H1 (cell line): ENCODE measurements at regions not wholly inside any gene's neighbourhood (a gene's known extent, or its start where the extent isn't known, plus 50 kb on each side); places are given as distances from the start of the nearest gene placed in this dataset.

Experiments used
- CTCF ChIA-PET: fragments of 300-600 bp; sonication (Branson Sonifier 250); formaldehyde crosslinking; loops from one replicate; lab custom pipeline; 2021; ENCODE audit not compliant: partially characterized antibody; lab: Charles Lee
- POLR2A ChIA-PET: fragments of 300-600 bp; sonication (Branson Sonifier 250); formaldehyde crosslinking; loops from one replicate; lab custom pipeline; 2021; ENCODE audit warnings: inconsistent platforms; ENCODE audit not compliant: partially characterized antibody; lab: Charles Lee
- DNase-seq, 2 experiments: peaks; one replicate each; pipeline versions ENCODE4 v3.0.0 to v3.0.0-alpha.2; 2010 to 2022; ENCODE audit warnings: low spot score in 2 of 2, low read depth in 1 of 2, mixed read lengths in 1 of 2
- FAIRE-seq: peaks from 2 replicates; lab custom pipeline; 2011; peaks lifted over from hg19 to GRCh38; lab: Jason Lieb, UNC
- H2AFZ ChIP-seq: 2 replicates; pipeline ENCODE4 v1.8.1; 2012; ENCODE audit warnings: low read length, inconsistent platforms
- H2AK5ac ChIP-seq: 2 replicates; pipeline ENCODE4 v1.6.1; 2013; ENCODE audit warnings: low read depth, low read length
- H2BK120ac ChIP-seq: replicated peaks from 2 replicates; pipeline ENCODE3; 2013; ENCODE audit warnings: low read depth, low read length, inconsistent platforms
- H2BK12ac ChIP-seq: 2 replicates; pipeline ENCODE4 v1.6.1; 2013; ENCODE audit warnings: low read depth, low read length
- H2BK15ac ChIP-seq: 2 replicates; pipeline ENCODE4 v1.6.1; 2013; ENCODE audit warnings: low read length
- H2BK20ac ChIP-seq: 2 replicates; pipeline ENCODE4 v1.6.1; 2013; ENCODE audit warnings: low read length
- H2BK5ac ChIP-seq: 2 replicates; pipeline ENCODE4 v1.6.1; 2013; ENCODE audit warnings: low read depth, low read length
- H3K14ac ChIP-seq: 2 replicates; pipeline ENCODE4 v1.6.1; 2013; ENCODE audit warnings: inconsistent platforms; ENCODE audit not compliant: insufficient read length
- H3K18ac ChIP-seq: 2 replicates; pipeline ENCODE4 v1.6.1; 2013; ENCODE audit warnings: low read length; ENCODE audit errors: extremely low read depth
- H3K23ac ChIP-seq: 2 replicates; pipeline ENCODE4 v1.6.1; 2013; ENCODE audit warnings: inconsistent platforms; ENCODE audit not compliant: insufficient read length
- H3K23me2 ChIP-seq: 2 replicates; pipeline ENCODE4 v1.6.1; 2013; ENCODE audit warnings: low read depth, low read length
- H3K27ac ChIP-seq: 2 replicates; pipeline ENCODE4 v1.6.1; 2011; ENCODE audit warnings: low read depth, low read length, inconsistent platforms
- H3K27me3 ChIP-seq, 4 experiments: replicated peaks in 1 of 4; 1 replicate in 1 of 4; 2 replicates in 3 of 4; pipeline versions ENCODE4 v1.6.1 to v1.8.1; 2011 to 2013; ENCODE audit warnings: low read length in 3 of 4, mild to moderate bottlenecking in 3 of 4, inconsistent platforms in 2 of 4, mixed read lengths in 2 of 4, moderate library complexity in 1 of 4; ENCODE audit not compliant: control insufficient read depth in 3 of 4, insufficient read depth in 3 of 4; ENCODE audit errors: extremely low read depth in 1 of 4
- H3K36me3 ChIP-seq, 4 experiments: 2 replicates each; pipeline versions ENCODE4 v1.6.1 to v1.8.1; 2011 to 2013; ENCODE audit warnings: mild to moderate bottlenecking in 4 of 4, low read length in 3 of 4, moderate library complexity in 2 of 4, control low read depth in 1 of 4, inconsistent platforms in 1 of 4; ENCODE audit not compliant: insufficient read depth in 4 of 4, control insufficient read depth in 2 of 4
- H3K4ac ChIP-seq: replicated peaks from 2 replicates; pipeline ENCODE3; 2013; ENCODE audit warnings: low read length, low read depth, mixed read lengths, inconsistent platforms; ENCODE audit not compliant: insufficient read length
- H3K4me1 ChIP-seq, 4 experiments: replicated peaks in 1 of 4; 1 replicate in 1 of 4; 2 replicates in 3 of 4; pipeline versions ENCODE4 v1.6.1 to v1.8.1; 2011 to 2013; ENCODE audit warnings: low read length in 3 of 4, inconsistent platforms in 2 of 4, mixed read lengths in 1 of 4; ENCODE audit not compliant: insufficient read depth in 4 of 4, control insufficient read depth in 3 of 4
- H3K4me2 ChIP-seq, 2 experiments: 2 replicates each; pipeline versions ENCODE4 v1.6.1 to v1.8.1; 2011 to 2013; ENCODE audit warnings: low read depth in 2 of 2, low read length in 2 of 2, control low read depth in 1 of 2, inconsistent platforms in 1 of 2, mild to moderate bottlenecking in 1 of 2; ENCODE audit not compliant: insufficient read depth in 1 of 2
- H3K4me3 ChIP-seq, 4 experiments: fragments of 200-600, 300-600 bp in 1 of 4; sonication (generic), shearing (Covaris generic), sonication (Bioruptor Twin) in 1 of 4; 2 replicates each; pipeline versions ENCODE4 v1.5.1 to v1.8.1; 2011 to 2016; ENCODE audit warnings: low read length in 4 of 4, low read depth in 3 of 4, control low read depth in 2 of 4, inconsistent platforms in 2 of 4, mild to moderate bottlenecking in 2 of 4, mixed read lengths in 1 of 4, moderate library complexity in 1 of 4; ENCODE audit not compliant: insufficient read depth in 2 of 4; ENCODE audit errors: extremely low read depth in 1 of 4
- H3K56ac ChIP-seq: replicated peaks from 2 replicates; pipeline ENCODE3; 2013; ENCODE audit warnings: low read depth, mild to moderate bottlenecking, mixed read lengths, low read length, inconsistent platforms; ENCODE audit not compliant: insufficient read length
- H3K79me1 ChIP-seq: 2 replicates; pipeline ENCODE4 v1.6.1; 2013; ENCODE audit warnings: low read depth, low read length, control low read depth
- H3K79me2 ChIP-seq, 2 experiments: 2 replicates each; pipeline versions ENCODE4 v1.6.1 to v1.8.1; 2012 to 2013; ENCODE audit warnings: low read length in 2 of 2, mild to moderate bottlenecking in 2 of 2, inconsistent platforms in 1 of 2; ENCODE audit not compliant: insufficient read depth in 2 of 2, control insufficient read depth in 1 of 2
- H3K9ac ChIP-seq, 4 experiments: replicated peaks in 1 of 4; 1 replicate in 1 of 4; 2 replicates in 3 of 4; pipeline versions ENCODE4 v1.6.1 to v1.8.1; 2011 to 2013; ENCODE audit warnings: low read depth in 3 of 4, low read length in 3 of 4, control low read depth in 2 of 4, mild to moderate bottlenecking in 2 of 4, moderate library complexity in 2 of 4, inconsistent platforms in 1 of 4; ENCODE audit errors: extremely low read depth in 1 of 4
- H3K9me3 ChIP-seq, 2 experiments: 2 replicates each; pipeline versions ENCODE4 v1.6.1 to v1.8.1; 2012 to 2013; ENCODE audit warnings: mild to moderate bottlenecking in 2 of 2, moderate library complexity in 2 of 2, control low read depth in 1 of 2, inconsistent platforms in 1 of 2, low read depth in 1 of 2, low read length in 1 of 2, mixed read lengths in 1 of 2; ENCODE audit not compliant: insufficient read depth in 2 of 2
- H4K20me1 ChIP-seq, 2 experiments: replicated peaks in 1 of 2; 2 replicates each; pipeline versions ENCODE3 to v1.8.1; 2011 to 2013; ENCODE audit warnings: inconsistent platforms in 2 of 2, low read length in 2 of 2, mild to moderate bottlenecking in 1 of 2; ENCODE audit not compliant: insufficient read depth in 2 of 2, control insufficient read depth in 1 of 2
- H4K5ac ChIP-seq: 2 replicates; pipeline ENCODE4 v1.6.1; 2013; ENCODE audit warnings: low read length, low read depth, mixed read lengths, inconsistent platforms; ENCODE audit not compliant: insufficient read length
- H4K8ac ChIP-seq: 2 replicates; pipeline ENCODE4 v1.8.0; 2013; ENCODE audit warnings: mild to moderate bottlenecking, moderate library complexity, low read length, inconsistent platforms; ENCODE audit not compliant: insufficient read depth; ENCODE audit errors: extremely low read depth
- H4K91ac ChIP-seq: replicated peaks from 2 replicates; pipeline ENCODE3; 2013; ENCODE audit warnings: low read length, mixed read lengths, inconsistent platforms; ENCODE audit not compliant: insufficient read length
- EP300 ChIP-seq, 2 experiments: IDR thresholded peaks; 1 replicate in 1 of 2; 2 replicates in 1 of 2; pipeline ENCODE4 v1.6.1; 2011 to 2012; ENCODE audit warnings: low read depth in 2 of 2, low read length in 2 of 2, mild to moderate bottlenecking in 2 of 2, borderline replicate concordance in 1 of 2, inconsistent platforms in 1 of 2, moderate library complexity in 1 of 2
- WGBS, 2 experiments: shearing (Covaris generic) in 1 of 2; methylation state at CpG; one replicate each; pipeline versions ENCODE4 v1.1.6 to v1.1.7; 2013 to 2015; ENCODE audit warnings: low lambda C conversion rate in 2 of 2, mixed read lengths in 2 of 2, inconsistent platforms in 1 of 2, low coverage in 1 of 2, missing lambda C conversion rate in 1 of 2; ENCODE audit not compliant: insufficient replicate concordance in 2 of 2, insufficient coverage in 1 of 2, insufficient read length in 1 of 2; ENCODE audit errors: extremely low coverage in 1 of 2, missing lambda C conversion rate in 1 of 2; 5-methylcytosine and 5-hydroxymethylcytosine counted together

- POLR2A ChIA-PET, result interaction anchor here (1.1 kb wide), 1 partner anchor 108 kb away, joined by 3 read pairs; no protein-coding TSS in a partner anchor
- no peaks in the 10 kb centered on the region for H3K23me2 ChIP-seq
- H2AFZ ChIP-seq, result no peak overlapping the region
- H3K79me1 ChIP-seq, result no peaks in the 10 kb centered on the region
- TF ChIP-seq EP300 (IDR thresholded peaks at IDR 0.05; ENCODE audit: borderline replicate concordance in 1 of 2, low read depth in 2 of 2, low read length in 2 of 2), result no peak
- H4K91ac ChIP-seq, result no peak overlapping the region
- no peak overlapping the region for H3K4me2 ChIP-seq
- no peak overlapping the region for H2BK15ac ChIP-seq
- H3K18ac ChIP-seq, result no peak overlapping the region
- H2BK120ac ChIP-seq, result no peak overlapping the region
- 87% methylated on average over 5 of the region's 5 CpGs; no CpG with 5 or more reads in 1 of the 2 experiments for WGBS, 2 experiments
- no peak overlapping the region for H2BK12ac ChIP-seq
- H3K36me3 ChIP-seq, result no peaks in the 10 kb centered on the region
- no peaks in the 10 kb centered on the region for H3K79me2 ChIP-seq
- no peak overlapping the region for H3K9ac ChIP-seq
- H3K4me1 ChIP-seq, result no peaks in the 10 kb centered on the region
- H2BK5ac ChIP-seq, result no peak overlapping the region
- no peak overlapping the region for H2AK5ac ChIP-seq
- H3K56ac ChIP-seq, result no peak overlapping the region
- no peak overlapping the region for H3K4me3 ChIP-seq
- DNase-seq (no peak), FAIRE-seq (no peak)
- no peaks in the 10 kb centered on the region for H3K9me3 ChIP-seq
- CTCF ChIA-PET, result interaction anchor here (0.6 to 1.2 kb wide), 4 partner anchors 16 to 80 kb away, joined by 3 to 6 read pairs (median 3); no protein-coding TSS in a partner anchor
- H3K27ac ChIP-seq, result no peak overlapping the region
- H4K8ac ChIP-seq, result no peak overlapping the region
- no peak overlapping the region for H2BK20ac ChIP-seq
- no peaks in the 10 kb centered on the region for H4K20me1 ChIP-seq
- no peak overlapping the region for H3K14ac ChIP-seq
- H3K27me3 ChIP-seq, result peaks cover 0 to 1% (median 0%) of the 10 kb centered on the region in 4 experiments; a peak in 1 of 7 replicates
- no peak overlapping the region for H3K23ac ChIP-seq
- no peak overlapping the region for H3K4ac ChIP-seq
- no peak overlapping the region for H4K5ac ChIP-seq
These were observed 220.0 kb downstream of the ESM1 start for GRCh38 chr5:54765165-54766028.
